GM19240 (cell line): ENCODE measurements at regions not wholly inside any gene's neighbourhood (a gene's known extent, or its start where the extent isn't known, plus 50 kb on each side); places are given as distances from the start of the nearest gene placed in this dataset.

ENCODE experiments used
- DNase-seq: peaks from one replicate; pipeline ENCODE4 v3.0.0; 2011; ENCODE audit warnings: low spot score; ENCODE audit not compliant: insufficient read length

DNA sequence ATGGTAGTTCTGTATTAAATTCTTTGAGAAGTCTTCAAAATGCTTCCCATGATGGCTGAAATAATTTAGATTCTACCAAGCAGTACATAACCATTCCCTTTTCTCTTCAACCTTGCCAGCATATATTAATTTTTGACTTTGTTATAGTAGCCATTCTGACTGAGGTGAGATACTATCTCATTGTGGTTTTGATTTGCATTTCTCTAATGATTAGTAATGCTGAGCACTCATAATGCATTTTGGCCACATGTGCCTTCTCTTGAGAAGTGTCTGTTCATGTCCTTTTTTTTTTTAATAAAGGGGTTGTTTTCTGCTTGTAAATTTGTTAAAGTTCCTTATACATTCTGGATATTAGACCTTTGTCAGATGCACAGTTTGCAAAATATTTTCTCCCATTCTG, 173.9 kb downstream of the CALCRL start:
- DNase-seq = no peak

DNA sequence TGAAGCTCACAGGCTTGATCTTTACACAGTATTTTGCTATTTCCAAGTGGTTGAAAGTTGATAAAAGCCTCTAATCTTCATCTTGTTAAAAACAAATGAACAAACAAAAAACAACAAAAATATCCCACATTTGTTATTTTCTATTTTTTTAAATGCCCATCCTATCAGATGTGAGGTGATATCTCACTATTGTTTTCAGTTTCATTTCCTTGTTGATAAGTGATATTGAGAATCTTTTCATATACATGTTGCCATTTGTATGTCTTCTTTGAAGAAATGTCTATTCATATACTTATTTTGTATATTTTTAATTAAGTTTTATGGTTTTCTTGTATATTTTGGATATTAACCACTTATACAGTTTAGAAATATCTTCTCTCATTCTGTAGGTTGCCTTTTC, 175.8 kb downstream of the CALCRL start:
- no peak for DNase-seq

DNA sequence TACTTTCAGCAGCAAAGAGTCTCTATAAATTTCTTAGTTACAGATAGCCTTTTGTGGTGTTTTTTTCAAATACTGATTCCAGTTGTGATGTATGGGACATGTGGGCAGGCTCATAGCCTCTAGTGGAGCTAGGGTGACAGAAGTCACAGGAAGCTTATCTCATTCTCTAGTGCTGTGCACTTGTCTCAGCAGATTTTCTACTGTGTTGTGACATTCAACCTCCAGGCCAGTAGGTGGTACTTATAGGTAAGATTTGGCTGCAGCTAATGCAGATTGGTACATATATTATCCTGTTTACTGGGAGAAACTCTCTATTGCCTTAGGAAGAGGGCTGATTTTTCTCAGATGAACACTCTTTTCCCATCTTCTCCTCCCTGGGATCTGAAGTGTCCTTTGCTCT, 176.2 kb downstream of the CALCRL start:
- no peak for DNase-seq

- DNase-seq = no peak
Measured at GRCh38 chr2:187266645-187267044, 181.4 kb downstream of the CALCRL start.

- DNase-seq = no peak
Measured at GRCh38 chr2:187266147-187266546, 181.9 kb downstream of the CALCRL start.

DNA sequence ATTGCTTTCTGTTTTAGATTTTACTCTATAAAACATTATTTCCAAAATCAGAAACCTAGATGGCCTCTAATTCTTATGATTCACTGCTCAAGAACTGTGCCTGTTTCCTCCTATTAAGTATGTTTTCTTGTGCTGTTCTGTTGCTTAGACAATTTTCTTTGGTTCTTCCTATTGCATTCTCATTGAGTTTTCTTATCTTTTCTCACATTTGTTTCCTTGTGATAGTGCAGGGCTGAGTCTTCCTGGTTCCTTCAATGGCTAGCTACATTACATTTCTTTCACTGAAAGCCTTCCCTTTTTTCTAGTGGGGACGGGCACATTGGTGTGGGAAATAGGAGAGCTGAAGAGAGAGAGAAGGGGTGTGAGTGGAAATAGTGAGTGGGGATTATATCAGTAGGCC, 183.4 kb downstream of the CALCRL start:
- no peak for DNase-seq

GRCh38 chr2:187263675-187264560, 184.1 kb downstream of the CALCRL start:
- no peak for DNase-seq

- DNase-seq = no peak
Measured at GRCh38 chr2:187261705-187262104, 186.3 kb downstream of the CALCRL start.

DNA sequence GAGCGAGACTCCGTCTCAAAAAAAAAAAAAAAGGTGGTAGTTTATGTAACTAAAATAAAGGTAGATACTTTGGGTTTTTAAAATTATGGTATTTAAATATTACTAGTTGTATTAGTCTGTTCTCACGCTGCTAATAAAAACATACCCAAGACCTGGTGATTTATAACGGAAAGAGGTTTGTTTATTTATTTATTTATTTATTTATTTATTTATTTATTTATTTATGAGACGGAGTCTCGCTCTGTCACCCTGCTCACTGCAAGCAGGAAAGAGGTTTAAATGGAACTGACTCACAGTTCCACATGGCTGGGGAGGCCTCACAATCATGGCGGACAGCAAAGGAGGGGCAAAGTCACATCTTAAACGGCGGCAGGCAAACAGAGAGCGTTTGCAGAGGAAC, 196.0 kb downstream of the CALCRL start:
- no peak for DNase-seq

- DNase-seq = no peak
Measured at GRCh38 chr2:187250137-187250536, 197.9 kb downstream of the CALCRL start.

DNA sequence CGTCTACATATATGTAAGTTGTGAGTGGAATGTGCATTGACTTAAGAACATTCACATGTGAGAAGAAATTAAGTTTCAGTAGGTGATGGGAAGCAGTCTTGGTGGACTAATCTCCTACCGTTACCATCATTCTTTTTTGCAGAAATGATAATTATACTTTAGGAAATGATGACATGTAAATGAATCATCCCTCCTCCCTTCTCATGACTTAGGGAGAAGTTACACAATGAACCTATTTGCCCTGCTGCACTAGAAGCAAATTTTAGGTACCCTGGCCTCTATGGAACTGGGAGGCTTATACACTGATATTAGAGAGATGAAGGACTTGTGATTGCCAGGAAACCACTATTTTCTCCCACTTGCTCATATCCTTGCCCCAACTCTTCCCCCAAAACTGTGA, 214.2 kb downstream of the CALCRL start:
- no peak for DNase-seq

- no peak for DNase-seq
Measured at GRCh38 chr2:187232749-187233148, 215.3 kb downstream of the CALCRL start.

GRCh38 chr2:187230088-187230487, 218.0 kb downstream of the CALCRL start:
- no peak for DNase-seq

- no peak for DNase-seq
Measured at GRCh38 chr2:187228986-187229385, 219.1 kb downstream of the CALCRL start.

GRCh38 chr2:187224989-187225388, 223.1 kb downstream of the CALCRL start:
- no peak for DNase-seq

DNA sequence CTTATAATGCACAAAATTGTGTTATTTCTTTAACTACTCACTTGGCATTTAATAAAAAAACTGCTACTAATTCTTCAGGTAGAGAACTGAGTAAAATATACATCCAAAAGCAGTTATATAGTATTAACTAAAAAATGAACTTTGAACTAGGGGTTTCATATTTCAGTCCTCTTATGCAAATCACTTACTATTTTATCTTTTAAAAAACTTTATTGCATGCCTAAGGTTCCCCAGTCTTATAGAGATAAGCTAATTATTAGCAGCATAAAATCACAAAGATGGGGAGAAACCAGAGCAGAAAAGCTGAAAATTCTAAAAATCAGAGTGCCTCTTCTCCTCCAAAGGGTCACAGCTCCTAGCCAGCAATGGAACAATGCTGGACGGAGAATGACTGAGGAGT, 228.0 kb downstream of the CALCRL start:
- no peak for DNase-seq

DNA sequence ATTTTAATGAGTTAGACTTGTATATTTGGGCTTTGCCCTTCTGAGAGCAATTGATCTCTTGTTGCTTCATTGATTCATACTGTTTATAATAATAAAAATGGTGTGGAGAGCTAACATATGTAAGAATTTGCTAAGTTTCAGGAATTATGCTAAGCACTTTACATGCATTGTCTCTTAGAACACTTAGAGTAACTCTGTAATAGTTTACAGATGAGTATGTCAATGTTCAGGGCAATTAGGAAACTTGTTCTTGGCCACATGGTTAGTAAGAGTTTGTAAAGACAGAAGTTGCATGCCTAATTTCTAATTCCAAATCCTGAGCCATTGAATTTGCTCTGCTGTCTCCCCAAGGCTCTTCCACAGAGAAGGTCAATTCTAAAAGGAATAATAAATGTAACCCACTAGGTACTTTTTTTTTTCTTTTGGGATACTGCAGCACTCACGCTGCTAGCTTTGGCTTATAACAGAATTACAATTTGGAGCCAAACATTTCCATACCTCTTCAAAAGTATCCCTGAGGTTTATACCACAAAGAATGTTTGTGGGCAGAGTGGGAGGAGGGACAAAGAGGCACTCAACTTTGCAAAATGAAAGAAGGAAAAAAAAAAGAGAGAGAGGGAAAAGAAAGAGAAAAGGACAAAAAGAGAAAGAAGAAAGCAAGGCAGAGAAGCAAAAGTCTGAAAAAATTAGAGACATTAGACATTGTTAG, 232.4 kb downstream of the CALCRL start:
- no peak for DNase-seq

DNA sequence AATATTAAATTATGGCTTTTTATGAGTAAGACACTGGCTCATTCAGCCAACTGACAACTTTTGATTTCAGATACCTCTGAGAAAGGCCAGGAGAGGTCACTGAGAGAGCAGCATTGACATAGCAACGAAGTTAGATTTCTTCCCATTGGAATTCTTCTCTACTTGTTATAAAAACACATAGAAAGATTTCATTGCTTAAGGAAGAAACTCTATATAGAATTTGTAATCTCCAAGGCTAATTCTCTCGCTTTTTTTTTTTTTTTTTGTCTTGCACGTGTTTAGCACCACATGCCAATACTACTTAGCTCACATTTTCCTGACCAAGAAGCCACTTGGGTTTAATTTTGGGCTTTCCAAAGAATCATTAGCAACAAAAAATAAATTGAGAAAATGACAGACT, 233.7 kb downstream of the CALCRL start:
- DNase-seq = no peak

DNA sequence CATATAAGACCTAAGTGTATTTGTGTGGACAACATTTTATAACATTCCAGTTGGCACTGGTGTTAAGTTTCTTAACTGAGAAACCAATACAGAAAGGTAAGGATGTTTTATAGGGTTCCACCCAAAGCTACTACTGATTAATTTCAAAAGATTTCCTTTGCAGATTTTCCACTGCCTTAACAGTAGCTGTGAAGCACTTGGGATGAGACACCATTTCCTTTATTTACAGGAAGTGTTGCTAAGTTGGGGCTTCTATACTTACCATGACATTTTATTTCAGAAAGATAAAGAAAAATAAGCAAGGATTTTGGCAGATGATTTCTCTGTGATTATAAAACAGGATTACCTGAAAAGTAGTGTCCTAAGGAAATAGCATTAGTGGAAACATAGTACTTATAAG, 234.3 kb downstream of the CALCRL start:
- DNase-seq = no peak

DNA sequence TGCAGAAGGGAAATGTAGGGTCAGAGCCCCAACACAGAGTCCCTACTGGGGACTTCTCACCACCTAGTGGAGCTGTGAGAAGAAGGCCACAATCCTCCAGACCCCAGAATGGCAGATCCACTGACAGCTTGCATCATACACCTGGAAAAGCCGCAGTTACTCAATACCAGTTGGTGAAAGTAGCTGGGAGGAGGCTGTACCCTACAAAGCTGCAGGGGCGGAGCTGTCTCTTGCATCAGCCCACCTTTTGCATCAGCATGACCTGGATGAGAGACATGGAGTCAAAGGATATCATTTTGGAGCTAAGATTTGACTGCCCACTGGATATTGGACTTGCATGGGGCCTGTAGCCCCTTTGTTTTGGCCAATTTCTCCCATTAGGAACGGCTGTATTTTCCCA, 237.3 kb downstream of the CALCRL start:
- no peak for DNase-seq

- DNase-seq = no peak
Measured at GRCh38 chr2:187208199-187208785, 239.8 kb downstream of the CALCRL start.

DNA sequence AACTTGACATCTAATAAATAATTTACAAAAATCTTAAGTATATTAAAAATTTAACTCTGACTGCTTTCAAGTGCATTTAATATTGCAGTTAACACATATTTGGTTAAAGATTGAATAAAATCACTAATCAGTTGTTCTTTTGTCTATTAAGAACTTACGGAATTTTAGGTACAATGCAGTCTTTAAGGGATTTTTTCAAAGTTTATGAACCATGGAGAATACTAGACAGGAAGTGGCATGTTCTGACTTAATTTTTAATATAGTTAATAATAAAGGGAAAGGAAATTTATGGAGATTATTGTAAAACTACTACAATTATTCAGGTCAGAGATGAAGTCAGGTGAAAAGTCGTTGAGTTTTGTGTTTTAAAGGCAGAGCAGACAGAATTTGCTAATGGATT, 240.9 kb downstream of the CALCRL start:
- DNase-seq = no peak
